ENCODE measurements at regions not wholly inside any gene's neighbourhood (a gene's known extent, or its start where the extent isn't known, plus 50 kb on each side); places are given as distances from the start of the nearest gene placed in this dataset.

DNA sequence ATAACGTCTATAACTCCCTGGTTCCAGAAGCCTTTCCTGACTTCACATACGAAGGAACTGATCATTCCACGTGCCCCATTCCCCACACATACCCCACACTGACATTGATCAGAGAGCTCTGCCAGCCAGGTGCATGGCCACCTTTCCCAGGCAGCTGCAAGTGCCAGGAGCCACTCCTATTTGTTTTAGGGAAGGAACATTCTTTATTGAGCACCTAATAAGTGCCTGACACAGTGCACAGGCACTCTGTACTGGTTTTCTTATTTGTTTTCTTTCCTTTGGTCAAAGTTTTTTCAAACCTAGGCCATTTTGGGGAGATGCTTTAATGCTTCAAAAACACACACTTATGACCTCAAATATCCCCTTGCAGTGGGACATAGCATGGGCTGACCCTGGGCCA lies 50.0 kb downstream of the PITPNM2 start:
- no peak for FAIRE-seq
- H3K9me3 Mint-ChIP-seq (ENCODE audit: unreplicated experiment) = peaks cover 1% of the 10 kb centered on the region
- peaks cover 7% of the 10 kb centered on the region for H3K36me3 Mint-ChIP-seq (ENCODE audit: low read depth, unreplicated experiment)

GRCh38 chr12:123100450-123100849 lies 50.4 kb downstream of the PITPNM2 start:
- Histone ChIP-seq H3K36me3 (ENCODE audit: insufficient read depth, low read length) (no peaks in the 10 kb centered on the region), H3K79me2 (ENCODE audit: insufficient read depth, low read length) (no peaks in the 10 kb centered on the region), H2AFZ (ENCODE audit: low read depth, low read length) (no peak overlapping the region), H3K4me3 (ENCODE audit: insufficient read depth, low read depth, low read length) (no peak overlapping the region), H3K4me2 (ENCODE audit: low read length) (no peak overlapping the region), H3K4me1 (ENCODE audit: insufficient read depth, low read length) (peaks cover 6% of the 10 kb centered on the region), H3K27me3 (ENCODE audit: insufficient read depth, low read length) (peaks cover 9% of the 10 kb centered on the region), H3K9me3 (ENCODE audit: insufficient read depth, low read depth, low read length) (no peaks in the 10 kb centered on the region), H3K27ac (ENCODE audit: low read depth, low read length) (no peak overlapping the region), H3K9ac (ENCODE audit: low read length) (no peak overlapping the region), H4K20me1 (ENCODE audit: insufficient read depth, low read length) (peaks cover 56% of the 10 kb centered on the region)
- Mint-ChIP-seq H3K27ac (ENCODE audit: unreplicated experiment) (no peak overlapping the region), H3K27me3 (ENCODE audit: low read depth, unreplicated experiment) (peaks cover 2% of the 10 kb centered on the region), H3K9me3 (ENCODE audit: unreplicated experiment) (no peaks in the 10 kb centered on the region), H3K4me3 (ENCODE audit: unreplicated experiment) (no peak overlapping the region), H3K36me3 (ENCODE audit: low read depth, unreplicated experiment) (peaks cover 7% of the 10 kb centered on the region), H3K4me1 (ENCODE audit: low read depth, unreplicated experiment) (peaks cover 8% of the 10 kb centered on the region)
- FAIRE-seq (no peak), DNase-seq (ENCODE audit: low read depth) (no peak)
- no peak for TF ChIP-seq EZH2 (IDR thresholded peaks at IDR 0.05; ENCODE audit: insufficient read depth, low read length)
- no peak for TF ChIP-seq CTCF (IDR thresholded peaks at IDR 0.05; ENCODE audit: insufficient read depth, low read depth, low read length)

More for the DNA sequence above, 50.0 kb downstream of the PITPNM2 start:
- Mint-ChIP-seq H3K4me1 (ENCODE audit: low read depth, unreplicated experiment) (peaks cover 8% of the 10 kb centered on the region), H3K27ac (ENCODE audit: unreplicated experiment) (no peak overlapping the region), H3K27me3 (ENCODE audit: low read depth, unreplicated experiment) (peaks cover 2% of the 10 kb centered on the region), H3K4me3 (ENCODE audit: unreplicated experiment) (no peak overlapping the region)
- DNase-seq (ENCODE audit: low read depth) = no peak
- Histone ChIP-seq H3K9me3 (ENCODE audit: insufficient read depth, low read depth, low read length) (no peaks in the 10 kb centered on the region), H3K79me2 (ENCODE audit: insufficient read depth, low read length) (no peaks in the 10 kb centered on the region), H3K27me3 (ENCODE audit: insufficient read depth, low read length) (peaks cover 9% of the 10 kb centered on the region), H3K4me1 (ENCODE audit: insufficient read depth, low read length) (peaks cover 6% of the 10 kb centered on the region), H3K27ac (ENCODE audit: low read depth, low read length) (no peak overlapping the region), H2AFZ (ENCODE audit: low read depth, low read length) (no peak overlapping the region), H3K9ac (ENCODE audit: low read length) (no peak overlapping the region), H3K4me2 (ENCODE audit: low read length) (no peak overlapping the region), H3K4me3 (ENCODE audit: insufficient read depth, low read depth, low read length) (no peak overlapping the region), H4K20me1 (ENCODE audit: insufficient read depth, low read length) (peaks cover 55% of the 10 kb centered on the region), H3K36me3 (ENCODE audit: insufficient read depth, low read length) (no peaks in the 10 kb centered on the region)
- TF ChIP-seq EZH2 (IDR thresholded peaks at IDR 0.05; ENCODE audit: insufficient read depth, low read length) (no peak), CTCF (IDR thresholded peaks at IDR 0.05; ENCODE audit: insufficient read depth, low read depth, low read length) (no peak)

GRCh38 chr12:123099560-123100192 lies 51.2 kb downstream of the PITPNM2 start:
- no peak overlapping the region for H3K4me2 ChIP-seq (ENCODE audit: low read length)
- peaks cover 6% of the 10 kb centered on the region for H3K27me3 ChIP-seq (ENCODE audit: insufficient read depth, low read length)
- H3K79me2 ChIP-seq (ENCODE audit: insufficient read depth, low read length) = no peaks in the 10 kb centered on the region
- no peak overlapping the region for H3K4me3 ChIP-seq (ENCODE audit: insufficient read depth, low read depth, low read length)
- H3K36me3 ChIP-seq (ENCODE audit: insufficient read depth, low read length) = no peaks in the 10 kb centered on the region
- no peaks in the 10 kb centered on the region for H3K9me3 ChIP-seq (ENCODE audit: insufficient read depth, low read depth, low read length)
- Mint-ChIP-seq H3K9me3 (ENCODE audit: unreplicated experiment) (no peaks in the 10 kb centered on the region), H3K4me3 (ENCODE audit: unreplicated experiment) (no peak overlapping the region), H3K27me3 (ENCODE audit: low read depth, unreplicated experiment) (peaks cover 2% of the 10 kb centered on the region), H3K36me3 (ENCODE audit: low read depth, unreplicated experiment) (peaks cover 4% of the 10 kb centered on the region), H3K27ac (ENCODE audit: unreplicated experiment) (no peak overlapping the region), H3K4me1 (ENCODE audit: low read depth, unreplicated experiment) (peaks cover 11% of the 10 kb centered on the region)
- H2AFZ ChIP-seq (ENCODE audit: low read depth, low read length) = no peak overlapping the region
- H4K20me1 ChIP-seq (ENCODE audit: insufficient read depth, low read length) = peaks cover 55% of the 10 kb centered on the region
- no peak for FAIRE-seq
- H3K9ac ChIP-seq (ENCODE audit: low read length) = no peak overlapping the region
- TF ChIP-seq CTCF (IDR thresholded peaks at IDR 0.05; ENCODE audit: insufficient read depth, low read depth, low read length) = no peak
- no peak for TF ChIP-seq EZH2 (IDR thresholded peaks at IDR 0.05; ENCODE audit: insufficient read depth, low read length)
- DNase-seq (ENCODE audit: low read depth) = no peak
- no peak overlapping the region for H3K27ac ChIP-seq (ENCODE audit: low read depth, low read length)
- peaks cover 11% of the 10 kb centered on the region for H3K4me1 ChIP-seq (ENCODE audit: insufficient read depth, low read length)

All from astrocyte (in vitro differentiated cells and primary cell).